ENCODE measurements at regions not wholly inside any gene's neighbourhood (a gene's known extent, or its start where the extent isn't known, plus 50 kb on each side); places are given as distances from the start of the nearest gene placed in this dataset.
"Not testable (repeated sequence)": the region's sequence is repeated elsewhere in the genome, so short reads cannot be mapped to it uniquely, and the experiment has no call there.

GRCh38 chr6:27854421-27854820, 57.8 kb downstream of the OR2B2 start:
- DNase-seq, result no peak

- no peak for DNase-seq
Measured at GRCh38 chr6:27851440-27851839, 60.8 kb downstream of the OR2B2 start.

GRCh38 chr6:27849001-27849400, 63.2 kb downstream of the OR2B2 start:
- DNase-seq, result not testable (repeated sequence)

GRCh38 chr6:27847706-27848105, 64.5 kb downstream of the OR2B2 start:
- DNase-seq, result no peak

- no peak for DNase-seq
Measured at GRCh38 chr6:27840572-27840971, 71.6 kb downstream of the OR2B2 start.

GRCh38 chr6:27839626-27840475, 72.3 kb downstream of the OR2B2 start:
- DNase-seq, result peak; percentile 82

GRCh38 chr6:27838945-27839625, 73.1 kb downstream of the OR2B2 start:
- peak; percentile 22 for DNase-seq

- peak; percentile 100 for DNase-seq
Measured at GRCh38 chr6:27838058-27838944, 73.9 kb downstream of the OR2B2 start.

GRCh38 chr6:27837625-27838057, 74.6 kb downstream of the OR2B2 start:
- DNase-seq, result peak; percentile 70

- peak; percentile 95 for DNase-seq
Measured at GRCh38 chr6:27836783-27837624, 75.2 kb downstream of the OR2B2 start.

GRCh38 chr6:27836141-27836782, 75.9 kb downstream of the OR2B2 start:
- DNase-seq, result no peak

- DNase-seq, result no peak
Measured at GRCh38 chr6:27834879-27835549, 77.2 kb downstream of the OR2B2 start.

- DNase-seq, result no peak
Measured at GRCh38 chr6:27834384-27834783, 77.8 kb downstream of the OR2B2 start.

GRCh38 chr6:27831434-27832081, 80.6 kb downstream of the OR2B2 start:
- peak; percentile 75 for DNase-seq

- peak; percentile 35 for DNase-seq
Measured at GRCh38 chr6:27830600-27831433, 81.4 kb downstream of the OR2B2 start.

- no peak for DNase-seq
Measured at GRCh38 chr6:27830212-27830599, 82.0 kb downstream of the OR2B2 start.

- DNase-seq, result no peak
Measured at GRCh38 chr6:27829453-27830211, 82.6 kb downstream of the OR2B2 start.

GRCh38 chr6:27827477-27827876, 84.7 kb downstream of the OR2B2 start:
- DNase-seq, result not testable (repeated sequence)

Data from skin of body (tissue), 1 donor.